ENCODE measurements at regions not wholly inside any gene's neighbourhood (a gene's known extent, or its start where the extent isn't known, plus 50 kb on each side); places are given as distances from the start of the nearest gene placed in this dataset.
"Not testable (repeated sequence)": the region's sequence is repeated elsewhere in the genome, so short reads cannot be mapped to it uniquely, and the experiment has no call there.

- Histone ChIP-seq H3K79me2 (ENCODE audit: control insufficient read depth, low read length) (no peaks in the 10 kb centered on the region), H3K4me2 (ENCODE audit: low read length) (no peak overlapping the region)
- no peak for TF ChIP-seq CTCF (IDR thresholded peaks at IDR 0.05; ENCODE audit: low read depth, low read length, poor library complexity, severe bottlenecking)
- no peak for TF ChIP-seq EZH2phosphoT487 (IDR thresholded peaks at IDR 0.05; ENCODE audit: borderline replicate concordance, low read length)
Measured at GRCh38 chr12:60235261-60235660, 639.4 kb downstream of the SLC16A7 start.

GRCh38 chr12:60236416-60236815, 640.6 kb downstream of the SLC16A7 start:
- not testable (repeated sequence) for H4K20me1 ChIP-seq (ENCODE audit: control insufficient read depth, insufficient read depth, low read depth, low read length); H3K27me3 ChIP-seq (ENCODE audit: control insufficient read depth, low read length); H3F3A ChIP-seq (ENCODE audit: control insufficient read depth, insufficient read depth); H3K4me1 ChIP-seq (ENCODE audit: control insufficient read depth, low read length); H3K36me3 ChIP-seq (ENCODE audit: control insufficient read depth, low read length); H3K4me3 ChIP-seq (ENCODE audit: low read length); H3K4me2 ChIP-seq (ENCODE audit: low read length); H3K9me2 ChIP-seq (replicated peaks; ENCODE audit: control insufficient read depth, low read length); H3K27ac ChIP-seq (ENCODE audit: low read depth, low read length); H3K9me3 ChIP-seq (ENCODE audit: control insufficient read depth, insufficient read depth, low read length); H3K79me2 ChIP-seq (ENCODE audit: control insufficient read depth, low read length)

More at GRCh38 chr12:60235261-60235660, 639.4 kb downstream of the SLC16A7 start:
- Histone ChIP-seq H3K4me1 (ENCODE audit: control insufficient read depth, low read length) (no peaks in the 10 kb centered on the region), H4K20me1 (ENCODE audit: control insufficient read depth, insufficient read depth, low read depth, low read length) (no peaks in the 10 kb centered on the region), H3F3A (ENCODE audit: control insufficient read depth, insufficient read depth) (no peaks in the 10 kb centered on the region), H3K9me3 (ENCODE audit: control insufficient read depth, insufficient read depth, low read length) (no peaks in the 10 kb centered on the region), H3K9me2 (replicated peaks; ENCODE audit: control insufficient read depth, low read length) (no peaks in the 10 kb centered on the region), H3K4me3 (ENCODE audit: low read length) (no peak overlapping the region), H3K36me3 (ENCODE audit: control insufficient read depth, low read length) (no peaks in the 10 kb centered on the region), H3K27me3 (ENCODE audit: control insufficient read depth, low read length) (no peaks in the 10 kb centered on the region), H3K27ac (ENCODE audit: low read depth, low read length) (no peak overlapping the region)

- no peaks in the 10 kb centered on the region for H3K36me3 ChIP-seq (ENCODE audit: control insufficient read depth, low read length)
- H3K27ac ChIP-seq (ENCODE audit: low read depth, low read length), result no peak overlapping the region
- H3K9me2 ChIP-seq (replicated peaks; ENCODE audit: control insufficient read depth, low read length), result no peaks in the 10 kb centered on the region
- H4K20me1 ChIP-seq (ENCODE audit: control insufficient read depth, insufficient read depth, low read depth, low read length), result no peaks in the 10 kb centered on the region
- H3K4me3 ChIP-seq (ENCODE audit: low read length), result no peak overlapping the region
- no peaks in the 10 kb centered on the region for H3K9me3 ChIP-seq (ENCODE audit: control insufficient read depth, insufficient read depth, low read length)
- TF ChIP-seq EZH2phosphoT487 (IDR thresholded peaks at IDR 0.05; ENCODE audit: borderline replicate concordance, low read length) (no peak), CTCF (IDR thresholded peaks at IDR 0.05; ENCODE audit: low read depth, low read length, poor library complexity, severe bottlenecking) (no peak)
- H3K4me2 ChIP-seq (ENCODE audit: low read length), result no peak overlapping the region
- H3K27me3 ChIP-seq (ENCODE audit: control insufficient read depth, low read length), result no peaks in the 10 kb centered on the region
- no peaks in the 10 kb centered on the region for H3K79me2 ChIP-seq (ENCODE audit: control insufficient read depth, low read length)
- no peaks in the 10 kb centered on the region for H3K4me1 ChIP-seq (ENCODE audit: control insufficient read depth, low read length)
- H3F3A ChIP-seq (ENCODE audit: control insufficient read depth, insufficient read depth), result no peaks in the 10 kb centered on the region
Measured at GRCh38 chr12:60240891-60241290, 645.1 kb downstream of the SLC16A7 start.

- H3K27ac ChIP-seq (ENCODE audit: low read depth, low read length), result no peak overlapping the region
- H3K4me2 ChIP-seq (ENCODE audit: low read length), result no peak overlapping the region
- H3K79me2 ChIP-seq (ENCODE audit: control insufficient read depth, low read length), result no peaks in the 10 kb centered on the region
- no peaks in the 10 kb centered on the region for H3K4me1 ChIP-seq (ENCODE audit: control insufficient read depth, low read length)
- no peaks in the 10 kb centered on the region for H3K9me3 ChIP-seq (ENCODE audit: control insufficient read depth, insufficient read depth, low read length)
- H3K9me2 ChIP-seq (replicated peaks; ENCODE audit: control insufficient read depth, low read length), result no peaks in the 10 kb centered on the region
- no peaks in the 10 kb centered on the region for H3F3A ChIP-seq (ENCODE audit: control insufficient read depth, insufficient read depth)
- H4K20me1 ChIP-seq (ENCODE audit: control insufficient read depth, insufficient read depth, low read depth, low read length), result no peaks in the 10 kb centered on the region
- no peaks in the 10 kb centered on the region for H3K27me3 ChIP-seq (ENCODE audit: control insufficient read depth, low read length)
- H3K36me3 ChIP-seq (ENCODE audit: control insufficient read depth, low read length), result no peaks in the 10 kb centered on the region
- TF ChIP-seq CTCF (IDR thresholded peaks at IDR 0.05; ENCODE audit: low read depth, low read length, poor library complexity, severe bottlenecking) (no peak), EZH2phosphoT487 (IDR thresholded peaks at IDR 0.05; ENCODE audit: borderline replicate concordance, low read length) (no peak)
- no peak overlapping the region for H3K4me3 ChIP-seq (ENCODE audit: low read length)
Measured at GRCh38 chr12:60251091-60251490, 655.3 kb downstream of the SLC16A7 start.

Data from DOHH2 (cell line).